ENCODE measurements at regions not wholly inside any gene's neighbourhood (a gene's known extent, or its start where the extent isn't known, plus 50 kb on each side); places are given as distances from the start of the nearest gene placed in this dataset.

DNA sequence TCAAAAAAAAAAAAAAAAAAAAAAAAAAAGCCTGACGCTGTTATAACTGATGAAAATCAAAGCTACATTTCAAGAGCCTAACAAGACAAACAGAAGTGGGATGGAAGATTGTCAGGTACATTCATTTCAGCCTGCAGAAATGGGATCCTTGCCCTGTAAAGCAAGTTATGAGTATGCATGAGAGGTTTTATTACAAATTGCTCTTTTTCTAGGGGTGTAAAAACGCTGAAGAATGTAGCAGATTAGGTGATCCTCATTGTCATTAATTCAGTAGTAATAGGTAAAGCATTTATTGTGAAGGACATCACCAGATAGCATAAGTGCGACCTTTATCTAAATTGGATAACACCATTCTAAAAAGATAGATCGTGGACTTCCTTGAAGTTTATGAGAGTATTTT, 208.3 kb downstream of the KCNJ2 start:
- ChIA-PET POLR2A (no interaction called here), CTCF (no interaction called here)
- TF ChIP-seq NFATC4 (CRISPR knock-in tag; IDR thresholded peaks at IDR 0.05) (no peak), ZNF219 (CRISPR knock-in tag; IDR thresholded peaks at IDR 0.05; ENCODE audit: borderline replicate concordance) (no peak), ZNF671 (CRISPR knock-in tag; IDR thresholded peaks at IDR 0.05) (no peak), ESRRA (CRISPR knock-in tag; IDR thresholded peaks at IDR 0.05; ENCODE audit: borderline replicate concordance) (no peak), ZNF121 (CRISPR knock-in tag; IDR thresholded peaks at IDR 0.05) (no peak), CBFB (CRISPR knock-in tag; IDR thresholded peaks at IDR 0.05; ENCODE audit: low read depth) (no peak), CREB1 (CRISPR knock-in tag; IDR thresholded peaks at IDR 0.05) (no peak), MYBL2 (CRISPR knock-in tag; IDR thresholded peaks at IDR 0.05) (no peak), FOXJ3 (CRISPR knock-in tag; IDR thresholded peaks at IDR 0.05; ENCODE audit: borderline replicate concordance) (no peak), HMGA2 (CRISPR knock-in tag; IDR thresholded peaks at IDR 0.05) (no peak)
- TF ChIP-seq, protein P1, sequence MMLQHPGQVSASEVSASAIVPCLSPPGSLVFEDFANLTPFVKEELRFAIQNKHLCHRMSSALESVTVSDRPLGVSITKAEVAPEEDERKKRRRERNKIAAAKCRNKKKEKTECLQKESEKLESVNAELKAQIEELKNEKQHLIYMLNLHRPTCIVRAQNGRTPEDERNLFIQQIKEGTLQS (CRISPR knock-in tag; conservative IDR thresholded peaks at IDR 0.05) = no peak
- TF ChIP-seq, protein P2, sequence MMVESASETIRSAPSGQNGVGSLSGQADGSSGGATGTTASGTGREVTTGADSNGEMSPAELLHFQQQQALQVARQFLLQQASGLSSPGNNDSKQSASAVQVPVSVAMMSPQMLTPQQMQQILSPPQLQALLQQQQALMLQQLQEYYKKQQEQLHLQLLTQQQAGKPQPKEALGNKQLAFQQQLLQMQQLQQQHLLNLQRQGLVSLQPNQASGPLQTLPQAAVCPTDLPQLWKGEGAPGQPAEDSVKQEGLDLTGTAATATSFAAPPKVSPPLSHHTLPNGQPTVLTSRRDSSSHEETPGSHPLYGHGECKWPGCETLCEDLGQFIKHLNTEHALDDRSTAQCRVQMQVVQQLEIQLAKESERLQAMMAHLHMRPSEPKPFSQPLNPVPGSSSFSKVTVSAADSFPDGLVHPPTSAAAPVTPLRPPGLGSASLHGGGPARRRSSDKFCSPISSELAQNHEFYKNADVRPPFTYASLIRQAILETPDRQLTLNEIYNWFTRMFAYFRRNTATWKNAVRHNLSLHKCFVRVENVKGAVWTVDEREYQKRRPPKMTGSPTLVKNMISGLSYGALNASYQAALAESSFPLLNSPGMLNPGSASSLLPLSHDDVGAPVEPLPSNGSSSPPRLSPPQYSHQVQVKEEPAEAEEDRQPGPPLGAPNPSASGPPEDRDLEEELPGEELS (CRISPR knock-in tag; IDR thresholded peaks at IDR 0.05) = no peak
- TF ChIP-seq, protein P3, sequence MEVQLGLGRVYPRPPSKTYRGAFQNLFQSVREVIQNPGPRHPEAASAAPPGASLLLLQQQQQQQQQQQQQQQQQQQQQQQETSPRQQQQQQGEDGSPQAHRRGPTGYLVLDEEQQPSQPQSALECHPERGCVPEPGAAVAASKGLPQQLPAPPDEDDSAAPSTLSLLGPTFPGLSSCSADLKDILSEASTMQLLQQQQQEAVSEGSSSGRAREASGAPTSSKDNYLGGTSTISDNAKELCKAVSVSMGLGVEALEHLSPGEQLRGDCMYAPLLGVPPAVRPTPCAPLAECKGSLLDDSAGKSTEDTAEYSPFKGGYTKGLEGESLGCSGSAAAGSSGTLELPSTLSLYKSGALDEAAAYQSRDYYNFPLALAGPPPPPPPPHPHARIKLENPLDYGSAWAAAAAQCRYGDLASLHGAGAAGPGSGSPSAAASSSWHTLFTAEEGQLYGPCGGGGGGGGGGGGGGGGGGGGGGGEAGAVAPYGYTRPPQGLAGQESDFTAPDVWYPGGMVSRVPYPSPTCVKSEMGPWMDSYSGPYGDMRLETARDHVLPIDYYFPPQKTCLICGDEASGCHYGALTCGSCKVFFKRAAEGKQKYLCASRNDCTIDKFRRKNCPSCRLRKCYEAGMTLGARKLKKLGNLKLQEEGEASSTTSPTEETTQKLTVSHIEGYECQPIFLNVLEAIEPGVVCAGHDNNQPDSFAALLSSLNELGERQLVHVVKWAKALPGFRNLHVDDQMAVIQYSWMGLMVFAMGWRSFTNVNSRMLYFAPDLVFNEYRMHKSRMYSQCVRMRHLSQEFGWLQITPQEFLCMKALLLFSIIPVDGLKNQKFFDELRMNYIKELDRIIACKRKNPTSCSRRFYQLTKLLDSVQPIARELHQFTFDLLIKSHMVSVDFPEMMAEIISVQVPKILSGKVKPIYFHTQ (CRISPR knock-in tag; IDR thresholded peaks at IDR 0.05) = no peak
- TF ChIP-seq, protein P4, sequence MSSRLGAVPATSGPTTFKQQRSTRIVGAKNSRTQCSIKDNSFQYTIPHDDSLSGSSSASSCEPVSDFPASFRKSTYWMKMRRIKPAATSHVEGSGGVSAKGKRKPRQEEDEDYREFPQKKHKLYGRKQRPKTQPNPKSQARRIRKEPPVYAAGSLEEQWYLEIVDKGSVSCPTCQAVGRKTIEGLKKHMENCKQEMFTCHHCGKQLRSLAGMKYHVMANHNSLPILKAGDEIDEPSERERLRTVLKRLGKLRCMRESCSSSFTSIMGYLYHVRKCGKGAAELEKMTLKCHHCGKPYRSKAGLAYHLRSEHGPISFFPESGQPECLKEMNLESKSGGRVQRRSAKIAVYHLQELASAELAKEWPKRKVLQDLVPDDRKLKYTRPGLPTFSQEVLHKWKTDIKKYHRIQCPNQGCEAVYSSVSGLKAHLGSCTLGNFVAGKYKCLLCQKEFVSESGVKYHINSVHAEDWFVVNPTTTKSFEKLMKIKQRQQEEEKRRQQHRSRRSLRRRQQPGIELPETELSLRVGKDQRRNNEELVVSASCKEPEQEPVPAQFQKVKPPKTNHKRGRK (CRISPR knock-in tag; IDR thresholded peaks at IDR 0.05; ENCODE audit: borderline replicate concordance) = no peak
- TF ChIP-seq, protein P5, sequence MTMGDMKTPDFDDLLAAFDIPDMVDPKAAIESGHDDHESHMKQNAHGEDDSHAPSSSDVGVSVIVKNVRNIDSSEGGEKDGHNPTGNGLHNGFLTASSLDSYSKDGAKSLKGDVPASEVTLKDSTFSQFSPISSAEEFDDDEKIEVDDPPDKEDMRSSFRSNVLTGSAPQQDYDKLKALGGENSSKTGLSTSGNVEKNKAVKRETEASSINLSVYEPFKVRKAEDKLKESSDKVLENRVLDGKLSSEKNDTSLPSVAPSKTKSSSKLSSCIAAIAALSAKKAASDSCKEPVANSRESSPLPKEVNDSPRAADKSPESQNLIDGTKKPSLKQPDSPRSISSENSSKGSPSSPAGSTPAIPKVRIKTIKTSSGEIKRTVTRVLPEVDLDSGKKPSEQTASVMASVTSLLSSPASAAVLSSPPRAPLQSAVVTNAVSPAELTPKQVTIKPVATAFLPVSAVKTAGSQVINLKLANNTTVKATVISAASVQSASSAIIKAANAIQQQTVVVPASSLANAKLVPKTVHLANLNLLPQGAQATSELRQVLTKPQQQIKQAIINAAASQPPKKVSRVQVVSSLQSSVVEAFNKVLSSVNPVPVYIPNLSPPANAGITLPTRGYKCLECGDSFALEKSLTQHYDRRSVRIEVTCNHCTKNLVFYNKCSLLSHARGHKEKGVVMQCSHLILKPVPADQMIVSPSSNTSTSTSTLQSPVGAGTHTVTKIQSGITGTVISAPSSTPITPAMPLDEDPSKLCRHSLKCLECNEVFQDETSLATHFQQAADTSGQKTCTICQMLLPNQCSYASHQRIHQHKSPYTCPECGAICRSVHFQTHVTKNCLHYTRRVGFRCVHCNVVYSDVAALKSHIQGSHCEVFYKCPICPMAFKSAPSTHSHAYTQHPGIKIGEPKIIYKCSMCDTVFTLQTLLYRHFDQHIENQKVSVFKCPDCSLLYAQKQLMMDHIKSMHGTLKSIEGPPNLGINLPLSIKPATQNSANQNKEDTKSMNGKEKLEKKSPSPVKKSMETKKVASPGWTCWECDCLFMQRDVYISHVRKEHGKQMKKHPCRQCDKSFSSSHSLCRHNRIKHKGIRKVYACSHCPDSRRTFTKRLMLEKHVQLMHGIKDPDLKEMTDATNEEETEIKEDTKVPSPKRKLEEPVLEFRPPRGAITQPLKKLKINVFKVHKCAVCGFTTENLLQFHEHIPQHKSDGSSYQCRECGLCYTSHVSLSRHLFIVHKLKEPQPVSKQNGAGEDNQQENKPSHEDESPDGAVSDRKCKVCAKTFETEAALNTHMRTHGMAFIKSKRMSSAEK (CRISPR knock-in tag; IDR thresholded peaks at IDR 0.05; ENCODE audit: borderline replicate concordance) = no peak
- TF ChIP-seq, protein P6, sequence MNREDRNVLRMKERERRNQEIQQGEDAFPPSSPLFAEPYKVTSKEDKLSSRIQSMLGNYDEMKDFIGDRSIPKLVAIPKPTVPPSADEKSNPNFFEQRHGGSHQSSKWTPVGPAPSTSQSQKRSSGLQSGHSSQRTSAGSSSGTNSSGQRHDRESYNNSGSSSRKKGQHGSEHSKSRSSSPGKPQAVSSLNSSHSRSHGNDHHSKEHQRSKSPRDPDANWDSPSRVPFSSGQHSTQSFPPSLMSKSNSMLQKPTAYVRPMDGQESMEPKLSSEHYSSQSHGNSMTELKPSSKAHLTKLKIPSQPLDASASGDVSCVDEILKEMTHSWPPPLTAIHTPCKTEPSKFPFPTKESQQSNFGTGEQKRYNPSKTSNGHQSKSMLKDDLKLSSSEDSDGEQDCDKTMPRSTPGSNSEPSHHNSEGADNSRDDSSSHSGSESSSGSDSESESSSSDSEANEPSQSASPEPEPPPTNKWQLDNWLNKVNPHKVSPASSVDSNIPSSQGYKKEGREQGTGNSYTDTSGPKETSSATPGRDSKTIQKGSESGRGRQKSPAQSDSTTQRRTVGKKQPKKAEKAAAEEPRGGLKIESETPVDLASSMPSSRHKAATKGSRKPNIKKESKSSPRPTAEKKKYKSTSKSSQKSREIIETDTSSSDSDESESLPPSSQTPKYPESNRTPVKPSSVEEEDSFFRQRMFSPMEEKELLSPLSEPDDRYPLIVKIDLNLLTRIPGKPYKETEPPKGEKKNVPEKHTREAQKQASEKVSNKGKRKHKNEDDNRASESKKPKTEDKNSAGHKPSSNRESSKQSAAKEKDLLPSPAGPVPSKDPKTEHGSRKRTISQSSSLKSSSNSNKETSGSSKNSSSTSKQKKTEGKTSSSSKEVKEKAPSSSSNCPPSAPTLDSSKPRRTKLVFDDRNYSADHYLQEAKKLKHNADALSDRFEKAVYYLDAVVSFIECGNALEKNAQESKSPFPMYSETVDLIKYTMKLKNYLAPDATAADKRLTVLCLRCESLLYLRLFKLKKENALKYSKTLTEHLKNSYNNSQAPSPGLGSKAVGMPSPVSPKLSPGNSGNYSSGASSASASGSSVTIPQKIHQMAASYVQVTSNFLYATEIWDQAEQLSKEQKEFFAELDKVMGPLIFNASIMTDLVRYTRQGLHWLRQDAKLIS (CRISPR knock-in tag; IDR thresholded peaks at IDR 0.05; ENCODE audit: borderline replicate concordance) = no peak
- TF ChIP-seq, protein P7, sequence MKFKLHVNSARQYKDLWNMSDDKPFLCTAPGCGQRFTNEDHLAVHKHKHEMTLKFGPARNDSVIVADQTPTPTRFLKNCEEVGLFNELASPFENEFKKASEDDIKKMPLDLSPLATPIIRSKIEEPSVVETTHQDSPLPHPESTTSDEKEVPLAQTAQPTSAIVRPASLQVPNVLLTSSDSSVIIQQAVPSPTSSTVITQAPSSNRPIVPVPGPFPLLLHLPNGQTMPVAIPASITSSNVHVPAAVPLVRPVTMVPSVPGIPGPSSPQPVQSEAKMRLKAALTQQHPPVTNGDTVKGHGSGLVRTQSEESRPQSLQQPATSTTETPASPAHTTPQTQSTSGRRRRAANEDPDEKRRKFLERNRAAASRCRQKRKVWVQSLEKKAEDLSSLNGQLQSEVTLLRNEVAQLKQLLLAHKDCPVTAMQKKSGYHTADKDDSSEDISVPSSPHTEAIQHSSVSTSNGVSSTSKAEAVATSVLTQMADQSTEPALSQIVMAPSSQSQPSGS (CRISPR knock-in tag; IDR thresholded peaks at IDR 0.05; ENCODE audit: borderline replicate concordance, low read depth) = no peak
- TF ChIP-seq, protein P8, sequence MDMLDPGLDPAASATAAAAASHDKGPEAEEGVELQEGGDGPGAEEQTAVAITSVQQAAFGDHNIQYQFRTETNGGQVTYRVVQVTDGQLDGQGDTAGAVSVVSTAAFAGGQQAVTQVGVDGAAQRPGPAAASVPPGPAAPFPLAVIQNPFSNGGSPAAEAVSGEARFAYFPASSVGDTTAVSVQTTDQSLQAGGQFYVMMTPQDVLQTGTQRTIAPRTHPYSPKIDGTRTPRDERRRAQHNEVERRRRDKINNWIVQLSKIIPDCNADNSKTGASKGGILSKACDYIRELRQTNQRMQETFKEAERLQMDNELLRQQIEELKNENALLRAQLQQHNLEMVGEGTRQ (CRISPR knock-in tag; IDR thresholded peaks at IDR 0.05) = no peak
- no peaks in the 10 kb centered on the region for H3K27me3 Mint-ChIP-seq (ENCODE audit: low read depth)
- ATAC-seq (no peak), DNase-seq (ENCODE audit: low spot score) (no peak)
- H3K27ac Mint-ChIP-seq = no peak overlapping the region
- peaks cover 5% of the 10 kb centered on the region for H3K9me3 Mint-ChIP-seq
- H3K4me3 Mint-ChIP-seq = no peak overlapping the region
- H3K36me3 Mint-ChIP-seq = 0 out of 2 replicates have a peak, but pooled peaks cover 3% of the 10 kb centered on the region
- peaks cover 9% of the 10 kb centered on the region for H3K4me1 Mint-ChIP-seq
